ENCODE measurements at regions not wholly inside any gene's neighbourhood (a gene's known extent, or its start where the extent isn't known, plus 50 kb on each side); places are given as distances from the start of the nearest gene placed in this dataset.
"Not testable (repeated sequence)": the region's sequence is repeated elsewhere in the genome, so short reads cannot be mapped to it uniquely, and the experiment has no call there.

DNA sequence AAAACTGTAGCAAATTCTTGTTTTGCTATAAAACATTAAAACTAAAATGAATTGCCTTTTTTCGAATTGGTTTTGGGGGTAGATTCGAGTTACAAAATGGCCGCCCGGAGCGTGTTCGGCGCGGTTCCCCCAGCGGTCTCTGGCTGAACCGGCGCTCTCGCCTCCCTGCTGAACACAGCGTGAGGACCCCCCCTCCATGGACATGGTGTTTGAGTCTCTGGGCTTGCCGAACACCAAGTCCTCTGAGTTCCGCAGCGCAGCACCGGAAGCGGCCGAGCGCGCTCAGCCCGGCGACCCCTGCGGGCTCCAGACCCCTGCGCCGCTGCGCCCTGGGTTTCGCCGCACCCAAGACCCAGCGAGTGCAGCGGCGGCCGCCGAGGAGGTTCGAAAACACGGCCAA, 139.6 kb upstream of the CARMIL1 start:
- H3K27ac ChIP-seq (ENCODE audit: low read depth, low read length) = not testable (repeated sequence)
- peak overlapping the region in 1 of 3 donors; percentile 85 for H3K4me3 ChIP-seq (ENCODE audit: low read length in 3 of 3)

DNA sequence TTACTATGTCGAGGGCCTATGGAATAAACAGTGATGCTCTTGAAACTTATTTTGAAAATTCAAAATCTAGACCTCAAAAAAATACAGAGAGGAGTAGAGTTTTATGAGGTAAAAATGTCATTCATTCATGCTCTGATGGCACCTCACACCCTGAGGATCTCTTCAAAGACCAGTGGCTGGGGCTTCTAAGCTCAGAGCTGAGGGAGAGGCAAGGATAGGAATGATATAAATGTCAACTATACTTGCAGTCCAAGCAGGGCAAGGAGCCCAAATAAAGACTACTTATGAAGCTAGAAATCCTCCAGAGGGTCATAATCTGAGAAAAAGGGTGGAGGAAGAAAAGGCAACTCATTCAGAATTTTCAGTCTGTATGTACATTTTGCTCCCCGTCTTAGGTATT, 136.7 kb upstream of the CARMIL1 start:
- H3K4me3 ChIP-seq (ENCODE audit: low read length in 3 of 3) = no peak overlapping the region
- H3K9me3 ChIP-seq (ENCODE audit: control insufficient read depth in 3 of 3, low read length in 3 of 3) = no peaks in the 10 kb centered on the region
- no peaks in the 10 kb centered on the region for H3K27me3 ChIP-seq (ENCODE audit: control insufficient read depth in 3 of 3, insufficient read depth in 3 of 3, low read length in 3 of 3)
- peaks cover 2 to 7% (median 5%) of the 10 kb centered on the region in 3 donors for H3K4me1 ChIP-seq (ENCODE audit: control insufficient read depth in 3 of 3, insufficient read depth in 3 of 3, low read length in 3 of 3)
- no peak overlapping the region for H3K9ac ChIP-seq (ENCODE audit: low read depth in 1 of 3, low read length in 3 of 3)
- H3K36me3 ChIP-seq (ENCODE audit: control insufficient read depth in 3 of 3, insufficient read depth in 3 of 3, low read length in 3 of 3) = no peaks in the 10 kb centered on the region
- no peak overlapping the region for H3K27ac ChIP-seq (ENCODE audit: low read depth, low read length)

More for the DNA sequence above, 139.6 kb upstream of the CARMIL1 start:
- not testable (repeated sequence) for H3K9ac ChIP-seq (ENCODE audit: low read depth in 1 of 3, low read length in 3 of 3); H3K9me3 ChIP-seq (ENCODE audit: control insufficient read depth in 3 of 3, low read length in 3 of 3); H3K36me3 ChIP-seq (ENCODE audit: control insufficient read depth in 3 of 3, insufficient read depth in 3 of 3, low read length in 3 of 3); H3K27me3 ChIP-seq (ENCODE audit: control insufficient read depth in 3 of 3, insufficient read depth in 3 of 3, low read length in 3 of 3); H3K4me1 ChIP-seq (ENCODE audit: control insufficient read depth in 3 of 3, insufficient read depth in 3 of 3, low read length in 3 of 3)

DNA sequence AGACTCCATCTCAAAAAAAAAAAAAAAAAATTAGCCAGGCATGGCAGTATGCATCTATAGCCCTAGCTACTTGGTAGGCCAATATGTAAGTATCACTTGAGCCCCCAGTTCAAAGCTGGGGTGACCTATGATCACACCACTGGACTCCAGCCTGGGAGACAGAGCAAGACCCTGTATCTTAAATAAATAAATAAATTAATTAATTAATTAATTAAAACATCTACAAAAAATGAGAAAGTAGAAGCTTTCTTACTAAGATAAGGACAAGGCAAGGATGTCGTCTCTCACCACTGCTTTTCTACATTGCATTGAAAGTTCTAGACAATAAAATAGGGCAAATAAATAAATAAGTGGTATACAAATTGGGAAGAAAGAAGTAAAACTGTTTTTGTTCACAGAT, 134.3 kb upstream of the CARMIL1 start:
- no peaks in the 10 kb centered on the region for H3K4me1 ChIP-seq (ENCODE audit: control insufficient read depth in 3 of 3, insufficient read depth in 3 of 3, low read length in 3 of 3)

DNA sequence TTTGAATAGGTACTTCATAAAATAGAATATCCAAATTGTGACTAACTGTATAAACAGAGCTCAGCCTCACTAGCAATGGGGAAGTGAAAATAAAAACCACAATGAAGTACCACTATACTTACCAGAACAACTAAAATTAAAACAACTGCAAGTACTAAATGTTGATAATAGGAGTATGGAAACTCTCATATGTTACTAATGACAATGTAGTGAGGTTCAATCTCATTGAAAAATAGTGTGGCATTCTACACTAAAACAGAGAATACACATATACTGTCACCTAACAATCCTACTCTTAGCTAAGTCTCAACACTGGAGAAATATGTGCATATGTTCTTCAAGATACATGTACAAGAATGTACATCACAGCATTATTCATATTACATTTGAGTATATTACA, 132.0 kb upstream of the CARMIL1 start:
- Histone ChIP-seq H3K9ac (ENCODE audit: low read depth in 1 of 3, low read length in 3 of 3) (no peak overlapping the region), H3K27ac (ENCODE audit: low read depth, low read length) (no peak overlapping the region), H3K36me3 (ENCODE audit: control insufficient read depth in 3 of 3, insufficient read depth in 3 of 3, low read length in 3 of 3) (no peaks in the 10 kb centered on the region), H3K9me3 (ENCODE audit: control insufficient read depth in 3 of 3, low read length in 3 of 3) (no peaks in the 10 kb centered on the region), H3K27me3 (ENCODE audit: control insufficient read depth in 3 of 3, insufficient read depth in 3 of 3, low read length in 3 of 3) (no peaks in the 10 kb centered on the region), H3K4me1 (ENCODE audit: control insufficient read depth in 3 of 3, insufficient read depth in 3 of 3, low read length in 3 of 3) (no peaks in the 10 kb centered on the region), H3K4me3 (ENCODE audit: low read length in 3 of 3) (no peak overlapping the region)

More for the DNA sequence above, 134.3 kb upstream of the CARMIL1 start:
- H3K9ac ChIP-seq (ENCODE audit: low read depth in 1 of 3, low read length in 3 of 3) = no peak overlapping the region
- H3K27me3 ChIP-seq (ENCODE audit: control insufficient read depth in 3 of 3, insufficient read depth in 3 of 3, low read length in 3 of 3) = no peaks in the 10 kb centered on the region
- H3K4me3 ChIP-seq (ENCODE audit: low read length in 3 of 3) = no peak overlapping the region
- H3K27ac ChIP-seq (ENCODE audit: low read depth, low read length) = no peak overlapping the region
- no peaks in the 10 kb centered on the region for H3K36me3 ChIP-seq (ENCODE audit: control insufficient read depth in 3 of 3, insufficient read depth in 3 of 3, low read length in 3 of 3)
- H3K9me3 ChIP-seq (ENCODE audit: control insufficient read depth in 3 of 3, low read length in 3 of 3) = no peaks in the 10 kb centered on the region

DNA sequence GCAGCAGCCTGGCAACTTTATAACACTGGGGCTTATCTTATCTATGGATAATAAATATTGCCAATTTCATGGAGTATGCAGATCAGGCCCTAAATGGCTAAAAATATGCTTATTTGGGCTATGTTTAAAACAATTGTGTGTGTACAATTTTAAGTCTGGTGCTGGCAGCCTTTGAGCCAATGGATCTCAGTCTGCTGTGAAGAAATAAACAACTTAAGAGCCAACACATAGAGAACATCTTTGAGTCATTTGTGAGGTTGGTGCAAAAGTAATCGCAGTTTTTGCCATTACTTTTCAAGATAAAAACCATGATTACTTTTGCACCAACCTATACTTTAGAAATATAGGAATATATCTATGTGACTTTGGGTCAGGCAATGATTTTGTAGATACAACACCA, 129.1 kb upstream of the CARMIL1 start:
- H3K36me3 ChIP-seq (ENCODE audit: control insufficient read depth in 3 of 3, insufficient read depth in 3 of 3, low read length in 3 of 3) = no peaks in the 10 kb centered on the region
- H3K27me3 ChIP-seq (ENCODE audit: control insufficient read depth in 3 of 3, insufficient read depth in 3 of 3, low read length in 3 of 3) = no peaks in the 10 kb centered on the region
- no peak overlapping the region for H3K27ac ChIP-seq (ENCODE audit: low read depth, low read length)
- H3K4me1 ChIP-seq (ENCODE audit: control insufficient read depth in 3 of 3, insufficient read depth in 3 of 3, low read length in 3 of 3) = no peaks in the 10 kb centered on the region
- H3K9me3 ChIP-seq (ENCODE audit: control insufficient read depth in 3 of 3, low read length in 3 of 3) = no peaks in the 10 kb centered on the region
- no peak overlapping the region for H3K9ac ChIP-seq (ENCODE audit: low read depth in 1 of 3, low read length in 3 of 3)
- no peak overlapping the region for H3K4me3 ChIP-seq (ENCODE audit: low read length in 3 of 3)

DNA sequence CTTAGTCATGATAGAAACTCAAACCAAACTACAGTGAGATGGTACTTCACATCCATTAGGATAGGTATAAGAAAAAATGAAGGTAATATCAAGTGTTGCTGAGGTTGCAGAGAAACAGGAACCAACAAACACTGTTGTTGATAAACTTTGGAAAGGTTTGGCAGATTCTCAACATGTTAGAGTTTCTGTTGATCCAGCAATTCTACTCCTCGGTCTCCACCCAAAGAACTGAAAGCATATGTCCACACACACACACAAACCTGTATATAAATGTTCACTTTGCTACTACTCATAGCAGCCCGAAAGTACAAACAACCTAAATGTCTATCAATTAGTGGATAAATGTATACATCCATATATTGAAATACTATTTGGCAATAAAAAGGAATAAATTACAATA, 128.3 kb upstream of the CARMIL1 start:
- H3K4me3 ChIP-seq (ENCODE audit: low read length in 3 of 3) = no peak overlapping the region
- H3K9me3 ChIP-seq (ENCODE audit: control insufficient read depth in 3 of 3, low read length in 3 of 3) = no peaks in the 10 kb centered on the region
- H3K27ac ChIP-seq (ENCODE audit: low read depth, low read length) = no peak overlapping the region
- no peak overlapping the region for H3K9ac ChIP-seq (ENCODE audit: low read depth in 1 of 3, low read length in 3 of 3)
- H3K36me3 ChIP-seq (ENCODE audit: control insufficient read depth in 3 of 3, insufficient read depth in 3 of 3, low read length in 3 of 3) = no peaks in the 10 kb centered on the region
- H3K4me1 ChIP-seq (ENCODE audit: control insufficient read depth in 3 of 3, insufficient read depth in 3 of 3, low read length in 3 of 3) = no peaks in the 10 kb centered on the region
- no peaks in the 10 kb centered on the region for H3K27me3 ChIP-seq (ENCODE audit: control insufficient read depth in 3 of 3, insufficient read depth in 3 of 3, low read length in 3 of 3)

DNA sequence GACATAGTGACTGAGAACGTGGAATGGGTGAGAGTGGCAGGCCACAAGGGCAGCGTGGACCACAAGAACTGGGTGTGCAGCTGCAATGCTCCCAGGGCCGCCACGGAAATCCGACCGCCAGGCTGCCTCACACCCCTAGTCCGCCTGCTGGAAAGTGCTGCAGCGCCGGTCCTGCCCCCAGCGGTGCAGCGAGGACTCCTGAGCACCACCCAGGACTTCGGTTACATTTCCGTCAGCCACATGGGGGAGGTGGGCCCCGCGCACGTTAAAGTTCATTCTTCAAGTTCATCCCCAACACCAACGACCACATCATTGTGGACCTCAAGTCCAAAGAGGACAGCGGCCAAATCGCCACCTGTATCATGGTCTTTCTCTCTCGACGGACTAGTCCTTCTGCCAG, 126.1 kb upstream of the CARMIL1 start:
- Histone ChIP-seq H3K27ac (ENCODE audit: low read depth, low read length) (no peak overlapping the region), H3K9ac (ENCODE audit: low read depth in 1 of 3, low read length in 3 of 3) (no peak overlapping the region), H3K9me3 (ENCODE audit: control insufficient read depth in 3 of 3, low read length in 3 of 3) (no peaks in the 10 kb centered on the region), H3K4me3 (ENCODE audit: low read length in 3 of 3) (no peak overlapping the region), H3K4me1 (ENCODE audit: control insufficient read depth in 3 of 3, insufficient read depth in 3 of 3, low read length in 3 of 3) (no peaks in the 10 kb centered on the region), H3K27me3 (ENCODE audit: control insufficient read depth in 3 of 3, insufficient read depth in 3 of 3, low read length in 3 of 3) (no peaks in the 10 kb centered on the region), H3K36me3 (ENCODE audit: control insufficient read depth in 3 of 3, insufficient read depth in 3 of 3, low read length in 3 of 3) (no peaks in the 10 kb centered on the region)

DNA sequence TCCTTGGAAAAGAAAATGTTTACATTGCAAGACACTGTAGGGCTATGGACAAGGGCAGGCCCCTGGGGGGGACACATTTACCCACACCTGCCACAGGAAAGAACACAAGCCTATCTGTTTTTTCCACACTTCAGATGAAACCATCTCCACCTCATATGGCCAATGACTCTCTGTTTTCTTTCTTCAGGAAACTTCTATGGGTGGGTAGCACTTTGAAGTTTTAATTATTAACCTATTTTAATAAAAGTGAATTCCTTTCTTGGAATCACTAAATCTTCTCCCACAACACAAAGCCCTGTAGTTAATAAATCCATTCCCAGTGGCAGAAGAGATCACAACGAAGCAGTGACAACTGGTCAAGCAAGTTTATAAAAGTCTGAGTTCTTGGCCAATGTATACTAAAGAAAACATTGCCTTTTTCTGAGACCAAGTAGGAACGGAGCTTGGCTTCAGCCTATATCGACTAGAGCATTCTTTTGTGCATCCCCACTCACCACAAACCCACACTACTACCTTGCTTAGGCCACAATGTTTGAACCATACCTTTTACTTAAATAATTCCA, 125.1 kb upstream of the CARMIL1 start:
- no peaks in the 10 kb centered on the region for H3K27me3 ChIP-seq (ENCODE audit: control insufficient read depth in 3 of 3, insufficient read depth in 3 of 3, low read length in 3 of 3)
- H3K27ac ChIP-seq (ENCODE audit: low read depth, low read length) = no peak overlapping the region
- H3K36me3 ChIP-seq (ENCODE audit: control insufficient read depth in 3 of 3, insufficient read depth in 3 of 3, low read length in 3 of 3) = no peaks in the 10 kb centered on the region
- no peak overlapping the region for H3K4me3 ChIP-seq (ENCODE audit: low read length in 3 of 3)
- no peaks in the 10 kb centered on the region for H3K4me1 ChIP-seq (ENCODE audit: control insufficient read depth in 3 of 3, insufficient read depth in 3 of 3, low read length in 3 of 3)
- no peaks in the 10 kb centered on the region for H3K9me3 ChIP-seq (ENCODE audit: control insufficient read depth in 3 of 3, low read length in 3 of 3)
- H3K9ac ChIP-seq (ENCODE audit: low read depth in 1 of 3, low read length in 3 of 3) = no peak overlapping the region

DNA sequence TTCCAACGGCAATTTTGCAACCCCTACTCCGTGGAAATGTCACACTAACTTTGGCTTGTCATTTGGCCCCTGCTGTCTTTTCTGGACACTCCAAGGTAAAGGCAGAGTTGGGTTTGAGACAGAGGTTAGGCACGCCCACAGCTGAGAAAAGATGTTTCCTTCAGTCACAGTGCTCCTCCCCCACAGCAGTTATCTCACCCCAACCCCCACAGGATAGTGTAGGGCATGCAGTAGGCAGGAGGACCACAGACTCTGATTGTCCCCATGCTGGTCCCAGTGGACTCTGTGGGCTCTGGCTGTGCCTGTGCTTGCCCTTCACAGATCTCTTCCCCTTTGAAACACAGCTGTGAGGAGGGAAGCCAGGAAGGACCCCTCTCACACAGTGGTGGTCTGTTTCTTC, 124.0 kb upstream of the CARMIL1 start:
- Histone ChIP-seq H3K27ac (ENCODE audit: low read depth, low read length) (no peak overlapping the region), H3K9me3 (ENCODE audit: control insufficient read depth in 3 of 3, low read length in 3 of 3) (no peaks in the 10 kb centered on the region), H3K27me3 (ENCODE audit: control insufficient read depth in 3 of 3, insufficient read depth in 3 of 3, low read length in 3 of 3) (no peaks in the 10 kb centered on the region), H3K4me1 (ENCODE audit: control insufficient read depth in 3 of 3, insufficient read depth in 3 of 3, low read length in 3 of 3) (no peaks in the 10 kb centered on the region), H3K4me3 (ENCODE audit: low read length in 3 of 3) (no peak overlapping the region), H3K36me3 (ENCODE audit: control insufficient read depth in 3 of 3, insufficient read depth in 3 of 3, low read length in 3 of 3) (no peaks in the 10 kb centered on the region), H3K9ac (ENCODE audit: low read depth in 1 of 3, low read length in 3 of 3) (no peak overlapping the region)

DNA sequence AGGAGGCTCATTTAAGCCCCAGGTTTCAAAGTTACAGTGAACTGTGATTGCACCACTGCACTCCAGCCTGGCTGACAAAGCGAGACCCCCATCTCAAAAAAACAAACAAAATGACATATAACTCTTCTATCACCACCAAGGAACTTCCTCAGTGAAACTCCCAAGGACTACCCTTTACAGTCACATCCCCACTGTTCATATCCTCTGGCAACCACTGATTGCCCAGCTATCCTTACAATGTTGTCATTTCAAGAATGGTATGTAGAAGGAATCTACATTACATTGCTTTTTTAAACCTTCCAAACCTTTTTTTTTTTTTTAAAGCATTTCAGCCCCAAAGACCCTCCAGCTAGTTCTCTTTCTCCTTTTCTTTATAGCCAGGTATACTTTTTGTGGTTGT, 123.1 kb upstream of the CARMIL1 start:
- H3K9me3 ChIP-seq (ENCODE audit: control insufficient read depth in 3 of 3, low read length in 3 of 3) = no peaks in the 10 kb centered on the region
- no peaks in the 10 kb centered on the region for H3K4me1 ChIP-seq (ENCODE audit: control insufficient read depth in 3 of 3, insufficient read depth in 3 of 3, low read length in 3 of 3)
- H3K27me3 ChIP-seq (ENCODE audit: control insufficient read depth in 3 of 3, insufficient read depth in 3 of 3, low read length in 3 of 3) = no peaks in the 10 kb centered on the region
- no peak overlapping the region for H3K4me3 ChIP-seq (ENCODE audit: low read length in 3 of 3)
- H3K36me3 ChIP-seq (ENCODE audit: control insufficient read depth in 3 of 3, insufficient read depth in 3 of 3, low read length in 3 of 3) = no peaks in the 10 kb centered on the region
- no peak overlapping the region for H3K27ac ChIP-seq (ENCODE audit: low read depth, low read length)
- H3K9ac ChIP-seq (ENCODE audit: low read depth in 1 of 3, low read length in 3 of 3) = no peak overlapping the region

DNA sequence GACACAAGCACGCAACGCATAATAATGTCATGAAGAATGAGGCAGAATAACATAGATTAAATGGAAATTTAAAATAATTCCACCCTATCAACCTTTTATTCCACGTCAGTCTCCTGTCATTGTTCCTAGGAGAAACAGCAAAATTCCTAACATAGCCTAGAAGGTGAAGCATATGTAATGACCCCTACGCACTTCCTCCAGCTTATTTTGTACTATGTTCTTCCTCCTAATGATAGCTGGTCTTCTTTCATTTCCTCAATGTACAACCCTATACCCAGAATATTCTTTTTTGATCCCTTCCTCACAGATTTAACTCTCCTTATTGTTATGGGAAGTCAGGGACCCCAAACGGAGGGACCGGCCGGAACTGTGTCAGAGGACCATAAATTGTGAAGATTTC, 122.0 kb upstream of the CARMIL1 start:
- Histone ChIP-seq H3K9me3 (ENCODE audit: control insufficient read depth in 3 of 3, low read length in 3 of 3) (no peaks in the 10 kb centered on the region), H3K27me3 (ENCODE audit: control insufficient read depth in 3 of 3, insufficient read depth in 3 of 3, low read length in 3 of 3) (no peaks in the 10 kb centered on the region), H3K36me3 (ENCODE audit: control insufficient read depth in 3 of 3, insufficient read depth in 3 of 3, low read length in 3 of 3) (no peaks in the 10 kb centered on the region), H3K9ac (ENCODE audit: low read depth in 1 of 3, low read length in 3 of 3) (no peak overlapping the region), H3K4me1 (ENCODE audit: control insufficient read depth in 3 of 3, insufficient read depth in 3 of 3, low read length in 3 of 3) (no peaks in the 10 kb centered on the region), H3K27ac (ENCODE audit: low read depth, low read length) (no peak overlapping the region), H3K4me3 (ENCODE audit: low read length in 3 of 3) (no peak overlapping the region)

All from skeletal muscle tissue (tissue), 3 donors.